Right atrium auricular region (tissue), 2 donors: ENCODE measurements at regions not wholly inside any gene's neighbourhood (a gene's known extent, or its start where the extent isn't known, plus 50 kb on each side); places are given as distances from the start of the nearest gene placed in this dataset.

ENCODE experiments used
- DNase-seq: peaks from one replicate; pipeline ENCODE4 v3.0.0-alpha.2; 2019; ENCODE audit warnings: low spot score
- H3K27ac ChIP-seq, 2 donors: fragments of 200-600 bp; sonication (generic); 1 replicate in 1 of 2; 2 replicates in 1 of 2; pipeline ENCODE4 v1.5.1; 2016 to 2019
- H3K27me3 ChIP-seq, 2 donors: fragments of 200-600 bp; sonication (generic); one replicate each; pipeline versions ENCODE4 v1.5.1 to v1.6.0; 2017 to 2019
- H3K36me3 ChIP-seq: fragments of 200-600 bp; sonication (generic); one replicate; pipeline ENCODE4 v1.5.1; 2016
- H3K4me1 ChIP-seq, 2 donors: fragments of 200-600 bp; sonication (generic); one replicate each; pipeline versions ENCODE4 v1.5.1 to v1.6.0; 2017 to 2019
- H3K4me3 ChIP-seq, 2 donors: fragments of 200-600 bp; sonication (generic); 1 replicate in 1 of 2; 2 replicates in 1 of 2; pipeline ENCODE4 v1.5.1; 2017 to 2019; ENCODE audit warnings: mild to moderate bottlenecking in 1 of 2, moderate library complexity in 1 of 2
- H3K9me3 ChIP-seq, 2 donors: fragments of 200-600 bp; sonication (generic); one replicate each; pipeline ENCODE4 v1.5.1; 2019
- TF ChIP-seq, protein P1 (sequence below), 2 donors: fragments of 200-600 bp; sonication (generic); IDR thresholded peaks; one replicate each; pipeline ENCODE4 v1.5.1; 2019; ENCODE audit warnings: antibody characterized with exemption in 2 of 2

DNA sequence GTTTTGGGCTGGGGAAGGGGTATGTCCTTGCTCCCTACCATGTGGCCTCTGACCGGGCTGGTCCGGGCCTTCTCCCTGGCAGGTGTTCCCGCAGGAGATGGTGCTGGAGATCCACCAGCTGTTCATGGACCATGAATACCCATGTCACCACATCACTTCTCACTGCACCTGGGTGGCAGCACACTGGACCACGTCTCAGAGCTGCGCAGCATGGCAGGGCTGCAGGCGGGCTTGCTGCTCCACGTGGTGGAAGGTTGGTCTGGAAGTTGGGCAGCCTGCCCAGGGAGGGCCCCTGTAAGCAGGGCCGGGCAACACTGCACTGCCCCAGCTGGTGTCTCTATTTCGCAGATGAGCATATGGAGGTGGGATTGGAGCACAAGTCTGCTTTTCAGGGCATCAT is 169.5 kb upstream of the ZNF267 start:
- Histone ChIP-seq H3K27me3 (no peaks in the 10 kb centered on the region), H3K4me1 (peaks cover 0 to 13% of the 10 kb centered on the region in 2 donors), H3K4me3 (no peak overlapping the region), H3K27ac (no peak overlapping the region), H3K9me3 (no peaks in the 10 kb centered on the region), H3K36me3 (peaks cover 38% of the 10 kb centered on the region)
- TF ChIP-seq, protein P1, sequence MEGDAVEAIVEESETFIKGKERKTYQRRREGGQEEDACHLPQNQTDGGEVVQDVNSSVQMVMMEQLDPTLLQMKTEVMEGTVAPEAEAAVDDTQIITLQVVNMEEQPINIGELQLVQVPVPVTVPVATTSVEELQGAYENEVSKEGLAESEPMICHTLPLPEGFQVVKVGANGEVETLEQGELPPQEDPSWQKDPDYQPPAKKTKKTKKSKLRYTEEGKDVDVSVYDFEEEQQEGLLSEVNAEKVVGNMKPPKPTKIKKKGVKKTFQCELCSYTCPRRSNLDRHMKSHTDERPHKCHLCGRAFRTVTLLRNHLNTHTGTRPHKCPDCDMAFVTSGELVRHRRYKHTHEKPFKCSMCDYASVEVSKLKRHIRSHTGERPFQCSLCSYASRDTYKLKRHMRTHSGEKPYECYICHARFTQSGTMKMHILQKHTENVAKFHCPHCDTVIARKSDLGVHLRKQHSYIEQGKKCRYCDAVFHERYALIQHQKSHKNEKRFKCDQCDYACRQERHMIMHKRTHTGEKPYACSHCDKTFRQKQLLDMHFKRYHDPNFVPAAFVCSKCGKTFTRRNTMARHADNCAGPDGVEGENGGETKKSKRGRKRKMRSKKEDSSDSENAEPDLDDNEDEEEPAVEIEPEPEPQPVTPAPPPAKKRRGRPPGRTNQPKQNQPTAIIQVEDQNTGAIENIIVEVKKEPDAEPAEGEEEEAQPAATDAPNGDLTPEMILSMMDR (IDR thresholded peaks at IDR 0.05), result no peak
- no peak for DNase-seq

DNA sequence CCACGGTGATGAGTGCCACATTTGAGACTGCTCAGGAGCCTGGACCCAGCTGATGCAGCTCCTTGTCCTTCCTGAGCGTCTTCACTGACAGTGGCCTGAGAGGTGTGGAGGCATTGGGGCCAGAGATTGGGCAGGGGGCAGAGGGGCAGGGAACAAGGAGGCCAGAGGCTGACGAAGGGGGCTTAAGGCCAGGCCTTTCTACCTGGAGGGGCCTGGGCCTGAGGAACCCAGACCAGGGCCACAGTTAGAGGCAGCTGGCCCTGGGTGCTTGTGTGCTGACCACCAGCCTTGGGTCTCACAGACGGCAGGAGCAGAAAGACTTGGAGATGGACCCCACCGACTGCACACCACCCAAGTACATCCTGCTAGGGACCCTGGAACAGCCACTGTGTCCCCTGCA is 168.2 kb upstream of the ZNF267 start:
- H3K27ac ChIP-seq, result no peak overlapping the region
- H3K36me3 ChIP-seq, result peaks cover 38% of the 10 kb centered on the region

DNA sequence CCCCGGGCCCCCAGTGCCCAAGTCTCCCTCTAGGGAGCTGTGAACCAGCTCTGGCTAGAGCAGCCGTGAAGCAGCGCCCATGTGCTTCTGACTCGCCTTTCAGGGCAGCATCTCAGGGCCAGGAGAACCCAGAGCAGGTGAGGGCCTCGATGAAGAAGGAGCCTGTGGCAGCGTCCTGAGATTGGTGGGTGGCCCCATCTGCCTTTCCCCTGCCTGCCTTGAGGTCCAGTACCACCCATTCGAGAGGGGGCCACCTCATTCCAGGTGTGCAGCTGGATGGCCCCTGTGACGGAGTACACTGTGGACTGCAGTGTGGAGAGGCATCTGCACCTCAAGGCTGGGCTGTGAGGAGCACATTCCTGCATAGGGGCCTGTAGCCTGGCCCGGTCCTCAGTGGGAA is 167.3 kb upstream of the ZNF267 start:
- no peak for DNase-seq
- Histone ChIP-seq H3K36me3 (peaks cover 38% of the 10 kb centered on the region), H3K27me3 (no peaks in the 10 kb centered on the region), H3K9me3 (no peaks in the 10 kb centered on the region), H3K4me1 (peaks cover 0 to 8% of the 10 kb centered on the region in 2 donors), H3K4me3 (no peak overlapping the region), H3K27ac (no peak overlapping the region)
- TF ChIP-seq, protein P1 (IDR thresholded peaks at IDR 0.05), result no peak

More for the DNA sequence above, 168.2 kb upstream of the ZNF267 start:
- TF ChIP-seq, protein P1 (IDR thresholded peaks at IDR 0.05), result no peak
- H3K4me1 ChIP-seq, result peaks cover 0 to 13% of the 10 kb centered on the region in 2 donors
- no peaks in the 10 kb centered on the region for H3K27me3 ChIP-seq
- H3K4me3 ChIP-seq, result no peak overlapping the region
- no peak for DNase-seq
- H3K9me3 ChIP-seq, result no peaks in the 10 kb centered on the region

DNA sequence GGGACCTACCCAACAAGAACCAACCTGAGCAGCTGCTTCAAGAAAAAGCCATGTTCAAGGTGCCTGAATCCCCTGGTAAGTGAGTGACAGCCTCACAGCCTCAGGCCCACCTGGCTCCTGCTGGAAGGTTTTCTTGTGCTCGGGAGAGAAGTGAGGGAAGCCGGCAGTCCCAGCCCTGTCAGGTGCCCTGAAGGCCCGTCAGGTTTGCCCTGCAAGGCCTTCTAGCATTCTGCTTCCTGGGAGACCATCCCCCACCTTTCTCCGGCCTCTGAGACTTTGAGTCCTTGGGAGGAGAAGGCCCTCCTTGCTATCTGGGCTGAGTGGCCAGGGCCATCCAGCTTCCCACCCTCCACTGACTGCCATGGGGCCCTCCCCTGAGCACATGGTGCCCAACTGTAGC is 166.7 kb upstream of the ZNF267 start:
- H3K36me3 ChIP-seq, result peaks cover 38% of the 10 kb centered on the region
- no peak for DNase-seq
- no peaks in the 10 kb centered on the region for H3K27me3 ChIP-seq
- no peaks in the 10 kb centered on the region for H3K9me3 ChIP-seq
- H3K27ac ChIP-seq, result no peak overlapping the region
- no peak overlapping the region for H3K4me3 ChIP-seq
- TF ChIP-seq, protein P1 (IDR thresholded peaks at IDR 0.05), result no peak
- peaks cover 0 to 2% of the 10 kb centered on the region in 2 donors for H3K4me1 ChIP-seq

DNA sequence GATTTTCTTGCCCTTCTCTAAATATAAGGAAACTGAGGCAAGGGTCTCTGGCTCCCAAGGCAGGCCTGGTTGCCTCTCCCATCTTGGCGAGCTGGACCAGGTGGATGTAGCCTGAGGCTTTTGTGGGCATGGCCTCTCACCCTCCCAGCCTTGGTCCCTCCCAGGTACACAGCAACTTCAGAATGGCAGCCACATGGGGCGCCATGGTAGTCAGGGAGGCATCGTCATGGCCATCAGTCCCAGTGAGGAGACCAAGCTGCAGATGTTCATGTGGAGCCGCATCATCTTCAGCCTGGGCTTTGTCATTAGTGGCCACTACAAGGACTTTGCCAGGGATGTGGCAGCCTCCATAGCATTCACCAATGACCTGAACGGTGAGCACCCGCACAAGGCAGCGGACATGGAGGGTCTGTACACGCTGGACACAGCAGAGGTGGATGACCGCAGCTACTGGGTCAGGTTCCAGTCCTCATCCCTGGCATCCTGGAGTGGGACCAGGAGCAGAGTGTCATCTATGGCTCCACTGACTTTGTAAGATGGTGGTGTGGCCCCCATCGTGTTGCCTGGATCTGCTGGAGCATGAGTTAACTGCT is 165.8 kb upstream of the ZNF267 start:
- Histone ChIP-seq H3K27ac (no peak overlapping the region), H3K4me3 (no peak overlapping the region), H3K9me3 (no peaks in the 10 kb centered on the region), H3K27me3 (no peaks in the 10 kb centered on the region), H3K36me3 (peaks cover 38% of the 10 kb centered on the region), H3K4me1 (no peaks in the 10 kb centered on the region)
- no peak for DNase-seq
- TF ChIP-seq, protein P1 (IDR thresholded peaks at IDR 0.05), result no peak

DNA sequence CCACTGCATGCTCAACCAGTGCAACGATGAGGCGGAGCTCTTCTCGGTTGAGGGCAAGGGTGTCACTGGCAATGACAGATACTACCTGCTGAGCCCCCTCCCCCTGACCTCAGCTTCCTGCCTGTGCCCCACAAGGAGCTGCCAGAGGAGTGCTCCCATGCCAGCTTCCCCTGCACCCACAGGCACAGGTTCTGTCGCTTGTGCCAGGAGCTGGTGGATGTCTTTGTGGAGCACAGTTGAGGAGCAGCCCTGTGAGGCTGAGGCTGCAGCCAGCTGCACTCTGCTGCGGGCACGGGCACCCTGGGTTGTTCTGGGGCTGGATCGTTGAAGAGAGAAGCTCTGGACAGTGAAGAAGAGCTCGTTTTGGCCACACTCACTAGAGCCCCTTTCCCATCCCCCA is 165.3 kb upstream of the ZNF267 start:
- Histone ChIP-seq H3K27ac (no peak overlapping the region), H3K27me3 (no peaks in the 10 kb centered on the region), H3K36me3 (peaks cover 38% of the 10 kb centered on the region), H3K4me1 (no peaks in the 10 kb centered on the region), H3K9me3 (no peaks in the 10 kb centered on the region), H3K4me3 (no peak overlapping the region)
- no peak for DNase-seq
- TF ChIP-seq, protein P1 (IDR thresholded peaks at IDR 0.05), result no peak
